HG03139 (cell line): ENCODE measurements at regions not wholly inside any gene's neighbourhood (a gene's known extent, or its start where the extent isn't known, plus 50 kb on each side); places are given as distances from the start of the nearest gene placed in this dataset.

Experiments
- ATAC-seq: cut with Tn5 transposase; IDR thresholded peaks from one replicate; pipeline ENCODE4 v1.9.1; 2021; ENCODE audit not compliant: unreplicated experiment

- no peak for ATAC-seq
Measured at GRCh38 chr13:33692531-33692930, 125.4 kb upstream of the RFC3 start.

- no peak for ATAC-seq
Measured at GRCh38 chr13:33694546-33694945, 123.4 kb upstream of the RFC3 start.

DNA sequence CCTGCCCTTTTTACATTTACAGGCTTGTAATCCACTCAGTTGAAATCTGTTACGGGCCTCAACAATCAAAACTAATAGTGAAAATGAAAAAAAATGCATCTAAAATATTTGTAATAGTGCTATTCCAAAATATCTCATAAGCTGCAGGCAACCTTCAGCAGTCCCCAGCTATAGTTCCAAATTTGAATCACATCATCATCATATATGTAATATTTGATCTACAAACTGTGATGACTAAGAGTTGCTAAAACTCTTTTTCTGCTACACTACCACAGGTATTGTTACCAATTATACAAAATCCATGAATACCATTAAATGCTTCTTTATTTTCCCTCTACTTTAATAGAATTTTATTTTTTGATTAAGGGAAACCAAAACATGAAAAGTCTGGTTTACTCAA, 121.4 kb upstream of the RFC3 start:
- ATAC-seq: no peak

DNA sequence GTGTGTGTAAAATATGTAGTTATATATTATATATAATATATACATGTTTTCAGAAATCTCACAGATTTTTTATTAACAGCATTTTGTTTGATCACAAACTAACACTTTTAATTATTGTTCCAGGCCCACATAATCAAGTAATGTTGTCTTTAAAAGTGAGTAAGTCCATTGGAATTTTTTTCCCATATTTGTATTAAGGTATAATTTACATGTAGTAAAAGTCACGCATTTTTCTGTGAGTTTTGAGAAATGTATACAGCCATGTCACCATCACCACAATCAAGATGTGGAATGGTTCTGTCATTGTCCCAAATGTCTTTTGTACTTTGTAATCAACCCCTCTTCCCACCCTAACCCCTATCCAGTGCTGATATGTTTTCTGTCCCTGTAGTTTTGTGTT, 120.0 kb upstream of the RFC3 start:
- no peak for ATAC-seq

- no peak for ATAC-seq
Measured at GRCh38 chr13:33707449-33707848, 110.5 kb upstream of the RFC3 start.

DNA sequence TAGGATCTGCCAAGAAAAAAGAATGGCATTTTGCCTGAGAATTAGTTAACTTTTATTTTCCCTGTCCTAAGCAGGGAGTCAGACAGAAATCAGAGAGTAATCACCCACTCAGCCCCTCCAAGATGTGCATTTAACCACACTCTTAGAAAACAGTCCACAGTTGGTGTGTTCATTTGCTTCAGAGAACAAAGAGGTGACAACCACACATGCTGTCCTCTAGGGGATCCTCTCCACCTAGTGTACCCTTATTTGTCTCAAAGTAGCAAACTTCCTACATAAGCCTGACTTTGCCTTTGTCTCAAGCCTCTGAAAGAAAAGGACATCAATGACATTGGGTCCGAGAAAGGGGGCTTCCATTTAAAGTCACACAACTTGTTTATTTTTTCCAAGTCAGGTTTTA, 107.0 kb upstream of the RFC3 start:
- ATAC-seq: no peak

GRCh38 chr13:33711436-33711835, 106.5 kb upstream of the RFC3 start:
- ATAC-seq: no peak

GRCh38 chr13:33717775-33718174, 100.2 kb upstream of the RFC3 start:
- no peak for ATAC-seq

DNA sequence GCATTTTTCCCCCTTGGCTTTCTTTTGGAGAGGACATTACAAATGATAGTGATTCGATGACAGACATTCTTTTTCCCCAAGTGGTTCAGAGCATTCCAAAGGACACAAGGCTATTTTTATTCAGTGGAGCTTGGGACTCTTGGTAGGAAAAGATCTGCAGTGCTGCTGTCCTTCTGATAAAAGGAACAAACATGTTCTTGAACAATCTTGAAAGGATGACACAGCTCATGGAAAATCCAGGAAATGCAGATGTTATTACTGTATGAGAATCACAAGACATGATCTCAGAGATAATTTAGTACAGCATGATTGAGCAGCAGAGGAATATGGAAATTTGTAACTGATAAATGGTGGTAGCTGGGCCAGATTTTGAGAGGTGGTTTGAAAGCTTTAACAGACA, 96.2 kb upstream of the RFC3 start:
- ATAC-seq: no peak

- ATAC-seq: no peak
Measured at GRCh38 chr13:33722216-33722915, 95.6 kb upstream of the RFC3 start.

GRCh38 chr13:33723365-33723764, 94.6 kb upstream of the RFC3 start:
- ATAC-seq: peak; percentile 1

- ATAC-seq: peak; percentile 70
Measured at GRCh38 chr13:33723772-33724435, 94.0 kb upstream of the RFC3 start.

- no peak for ATAC-seq
Measured at GRCh38 chr13:33725340-33725739, 92.6 kb upstream of the RFC3 start.

GRCh38 chr13:33727297-33728083, 90.5 kb upstream of the RFC3 start:
- no peak for ATAC-seq

DNA sequence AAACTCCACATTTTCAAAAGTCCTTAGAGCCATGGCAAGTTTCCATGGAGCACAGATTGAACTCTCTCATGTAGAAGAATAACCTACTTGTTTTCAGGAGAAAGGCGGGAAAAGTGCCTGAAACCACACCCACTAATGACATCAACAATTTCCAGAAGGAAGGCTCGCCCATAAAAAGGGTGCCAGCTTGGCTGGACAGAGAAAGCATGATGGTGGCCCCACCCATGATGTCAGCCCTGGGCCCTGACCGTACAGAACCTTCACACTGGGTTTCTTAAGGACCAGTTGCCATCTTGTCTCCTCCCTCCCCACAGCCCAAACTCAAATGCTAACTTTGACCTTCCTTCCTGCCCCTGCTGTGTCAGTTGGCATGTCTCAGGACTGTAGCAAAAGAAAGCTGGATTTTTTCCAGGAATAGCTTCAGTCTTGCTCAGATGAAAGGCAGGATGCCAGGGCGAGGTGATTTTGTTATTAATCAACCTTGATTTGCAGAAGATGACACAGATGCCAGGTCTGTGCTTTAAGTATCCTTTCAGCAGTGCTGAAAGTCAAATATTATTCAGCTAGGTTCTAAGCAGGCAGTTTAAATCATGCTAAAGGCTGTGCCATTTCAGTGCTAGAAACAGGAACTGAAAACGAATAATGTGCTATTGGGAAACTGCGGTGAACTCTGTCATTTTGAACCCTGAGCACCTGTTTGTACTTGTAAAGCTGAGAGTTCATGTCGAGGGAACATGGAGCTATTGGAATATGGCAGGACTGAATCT, 89.5 kb upstream of the RFC3 start:
- ATAC-seq: peak; percentile 77

DNA sequence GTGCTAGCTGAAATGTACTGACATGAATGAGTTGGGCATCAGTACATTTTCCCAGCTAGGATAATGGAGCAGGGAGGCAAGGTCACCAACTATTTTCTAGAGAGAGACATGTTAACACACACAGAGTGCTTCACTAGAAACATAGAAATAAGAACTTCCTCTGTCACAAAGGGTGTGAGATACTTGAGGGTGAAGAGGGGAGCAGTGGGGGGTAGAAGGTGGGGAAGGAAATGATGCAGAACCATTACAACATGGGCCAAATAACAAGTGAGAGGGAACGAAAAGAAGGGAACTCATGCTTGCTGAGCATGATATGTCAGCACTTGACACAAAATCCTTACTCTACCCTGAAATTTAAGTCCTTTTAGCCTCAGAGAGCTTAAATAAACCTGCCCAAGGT, 87.8 kb upstream of the RFC3 start:
- ATAC-seq: no peak

- ATAC-seq: no peak
Measured at GRCh38 chr13:33730619-33731018, 87.3 kb upstream of the RFC3 start.

- ATAC-seq: no peak
Measured at GRCh38 chr13:33735276-33735675, 82.7 kb upstream of the RFC3 start.

DNA sequence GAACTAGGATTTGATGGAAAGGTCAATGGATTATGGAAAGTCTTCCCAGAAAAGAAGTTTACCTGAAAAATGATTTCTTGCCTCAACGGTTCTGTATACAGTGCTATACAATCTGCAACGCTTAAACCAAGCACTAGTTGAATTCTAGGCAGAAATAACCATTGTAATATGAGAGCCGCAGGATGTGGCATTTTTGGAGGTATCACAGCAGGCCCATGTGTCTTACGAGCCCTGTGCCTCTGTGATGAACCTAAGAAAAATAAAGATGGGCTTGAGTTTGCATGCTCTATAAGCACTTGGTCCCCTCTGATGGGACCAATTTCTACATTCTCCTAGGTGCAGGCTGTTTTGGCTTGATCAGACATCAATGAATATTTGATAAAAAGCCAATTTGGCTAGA, 78.7 kb upstream of the RFC3 start:
- no peak for ATAC-seq

GRCh38 chr13:33740134-33740538, 77.8 kb upstream of the RFC3 start:
- no peak for ATAC-seq

GRCh38 chr13:33742321-33742720, 75.6 kb upstream of the RFC3 start:
- no peak for ATAC-seq
